Omental fat pad (tissue), 3 donors: ENCODE measurements at regions not wholly inside any gene's neighbourhood (a gene's known extent, or its start where the extent isn't known, plus 50 kb on each side); places are given as distances from the start of the nearest gene placed in this dataset.

Experiments
- ATAC-seq: fragments of 150-250 bp; one replicate; pipeline ENCODE4 v1.9.1; 2016; ENCODE audit warnings: mild to moderate bottlenecking, moderate library complexity; ENCODE audit not compliant: low FRiP score
- DNase-seq: peaks from one replicate; pipeline ENCODE4 v3.0.0-alpha.2; 2019; ENCODE audit warnings: low spot score
- CTCF ChIP-seq, 3 donors: fragments of 450-650 bp; IDR thresholded peaks; one replicate each; pipeline ENCODE4 v1.5.1; 2016 to 2017; ENCODE audit warnings: antibody characterized with exemption in 3 of 3, mild to moderate bottlenecking in 3 of 3, moderate library complexity in 2 of 3

GRCh38 chr18:60319129-60319528 is 53.4 kb downstream of the MC4R start:
- DNase-seq (no peak), ATAC-seq (no peak)
- TF ChIP-seq CTCF (IDR thresholded peaks at IDR 0.05) = no peak

DNA sequence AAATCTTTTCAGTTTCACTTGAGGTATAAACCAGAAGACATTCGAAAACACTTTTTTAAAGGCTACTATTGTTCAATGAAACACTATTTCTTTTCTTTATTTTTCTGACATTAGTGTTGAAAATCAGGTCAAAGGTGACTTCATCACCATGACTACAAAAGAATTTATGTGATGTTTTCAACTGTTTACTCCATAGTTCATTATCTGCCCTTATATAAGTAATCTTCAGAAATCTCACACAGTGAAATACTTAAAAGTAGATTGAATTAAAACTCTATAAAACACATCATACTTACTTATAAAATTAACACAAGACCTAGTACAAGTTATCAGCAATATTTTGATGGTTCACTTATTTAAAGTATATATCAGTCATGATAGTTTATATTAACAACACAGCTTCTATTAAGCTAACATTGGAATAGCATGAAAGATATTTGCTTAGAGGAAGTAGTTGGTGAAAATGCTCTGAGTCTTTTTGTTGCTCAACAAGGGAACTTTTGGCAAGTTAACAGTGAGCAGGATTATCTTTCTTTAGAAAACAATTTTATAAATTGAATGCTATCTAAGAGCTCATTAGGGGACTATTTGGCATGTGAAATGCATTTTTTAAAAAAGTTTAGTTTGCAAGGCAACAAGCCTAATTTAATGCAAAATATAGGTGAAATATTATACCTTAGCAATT is 60.8 kb downstream of the MC4R start:
- TF ChIP-seq CTCF (IDR thresholded peaks at IDR 0.05) = no peak
- DNase-seq (no peak), ATAC-seq (no peak)

DNA sequence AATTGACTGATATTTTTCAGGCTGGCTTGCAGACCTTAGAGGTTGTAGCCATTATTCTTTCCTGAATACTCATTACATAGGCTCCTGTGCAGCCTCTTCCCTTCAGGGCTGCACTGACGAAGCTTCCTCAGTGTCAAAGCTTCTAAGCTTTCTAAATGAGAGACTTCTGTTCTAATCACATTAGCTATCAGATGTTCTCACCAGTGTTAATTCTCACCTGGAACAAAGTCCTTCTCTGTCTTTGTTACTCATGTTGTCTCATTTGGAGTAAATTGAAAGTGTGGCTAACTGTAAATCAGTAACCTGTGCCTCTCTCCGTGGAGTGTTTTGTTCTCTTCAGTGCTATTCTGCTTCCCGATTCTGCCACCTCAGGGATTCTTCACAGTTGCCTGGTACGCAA is 76.9 kb downstream of the MC4R start:
- TF ChIP-seq CTCF (IDR thresholded peaks at IDR 0.05) = no peak
- no peak for ATAC-seq

GRCh38 chr18:60292186-60292585 is 80.4 kb downstream of the MC4R start:
- DNase-seq = no peak
- no peak for TF ChIP-seq CTCF (IDR thresholded peaks at IDR 0.05)
- ATAC-seq = no peak

More for the DNA sequence above, 76.9 kb downstream of the MC4R start:
- DNase-seq = no peak

GRCh38 chr18:60279391-60279790 is 93.2 kb downstream of the MC4R start:
- DNase-seq (no peak), ATAC-seq (no peak)

DNA sequence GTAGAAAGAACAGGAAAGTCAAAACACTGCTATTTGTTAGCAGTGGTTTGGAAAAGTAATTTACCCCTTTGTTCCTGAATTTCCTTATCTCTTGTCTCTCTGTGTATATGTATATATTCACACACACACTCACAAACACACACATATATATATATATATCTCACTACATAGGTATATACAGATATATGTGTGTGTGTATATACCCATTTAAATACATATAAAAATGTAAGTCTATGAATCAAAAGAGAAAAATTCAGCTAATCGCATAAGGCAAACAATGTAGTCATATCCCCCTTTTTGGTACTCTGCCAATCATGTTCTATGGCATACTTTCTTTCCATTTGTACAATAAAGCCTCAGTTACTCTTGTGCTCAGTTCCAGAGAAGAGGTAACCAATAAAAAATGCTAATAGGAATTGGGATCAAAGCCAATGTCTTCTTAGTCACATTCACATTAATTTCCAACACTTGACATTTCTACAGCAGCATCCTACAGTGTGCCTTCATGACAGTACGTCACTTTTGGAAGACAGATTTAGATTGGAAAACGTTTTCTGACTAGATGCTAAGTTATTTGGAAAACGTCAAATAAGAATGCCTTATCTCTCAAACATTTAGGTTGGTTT is 94.6 kb downstream of the MC4R start:
- TF ChIP-seq CTCF (IDR thresholded peaks at IDR 0.05) = no peak
- DNase-seq = no peak
- no peak for ATAC-seq

More at GRCh38 chr18:60279391-60279790, 93.2 kb downstream of the MC4R start:
- no peak for TF ChIP-seq CTCF (IDR thresholded peaks at IDR 0.05)
